Fibroblast of mammary gland (primary cell): ENCODE measurements at regions not wholly inside any gene's neighbourhood (a gene's known extent, or its start where the extent isn't known, plus 50 kb on each side); places are given as distances from the start of the nearest gene placed in this dataset.
"Not testable (repeated sequence)": the region's sequence is repeated elsewhere in the genome, so short reads cannot be mapped to it uniquely, and the experiment has no call there.

Experiments
- DNase-seq: peaks from one replicate; pipeline ENCODE4 v3.0.0-alpha.2; 2010; ENCODE audit warnings: low read depth
- H3K4me3 ChIP-seq: 2 replicates; pipeline ENCODE4 v1.5.1; 2011; ENCODE audit warnings: low read depth, mild to moderate bottlenecking, low read length, moderate library complexity; ENCODE audit not compliant: control insufficient read depth
- CTCF ChIP-seq: conservative IDR thresholded peaks from 2 replicates; pipeline ENCODE4 v1.5.1; 2011; ENCODE audit warnings: low read depth, low read length, inconsistent platforms; ENCODE audit not compliant: control insufficient read depth, insufficient read depth

DNA sequence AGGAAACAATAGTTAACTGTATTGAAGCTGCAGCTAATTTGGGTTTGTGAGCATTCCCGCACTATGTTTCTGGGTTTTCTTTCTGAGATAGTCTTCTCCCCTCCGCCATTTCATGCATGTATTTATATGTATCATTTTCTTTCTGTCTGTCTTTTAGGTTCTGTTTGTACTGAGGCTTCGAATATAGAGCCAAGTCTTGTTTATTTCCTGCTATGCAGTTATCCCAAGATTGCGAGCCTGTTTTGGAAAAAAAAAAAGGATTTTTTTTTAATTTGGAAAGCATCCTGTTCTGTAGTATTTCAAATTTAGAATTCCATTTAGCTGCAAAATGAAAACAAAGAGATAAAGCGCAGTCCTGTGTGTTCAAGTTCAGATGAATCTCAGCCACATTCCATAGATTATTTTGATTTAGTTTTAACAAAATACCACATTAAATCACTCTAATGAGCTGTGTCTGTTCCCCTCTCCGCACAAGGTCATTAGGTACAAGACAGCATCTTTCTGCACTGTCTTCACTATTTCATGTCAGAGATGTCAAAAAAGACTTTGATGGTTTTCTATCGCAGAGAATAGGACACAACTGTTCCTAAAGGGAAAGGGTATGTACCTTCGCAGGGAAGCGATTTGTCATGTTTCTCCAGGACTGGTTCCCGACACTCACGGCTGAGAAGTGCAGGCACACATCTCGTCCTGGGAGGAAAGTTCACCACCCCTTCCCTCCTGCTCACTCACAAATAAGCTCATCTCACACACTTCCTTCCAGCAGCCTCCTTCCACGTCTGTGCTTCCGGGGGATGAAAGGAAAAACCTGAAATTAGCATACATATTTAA lies 443.4 kb downstream of the ZNF516 start:
- no peak for TF ChIP-seq CTCF
- no peak overlapping the region for H3K4me3 ChIP-seq
- no peak for DNase-seq

DNA sequence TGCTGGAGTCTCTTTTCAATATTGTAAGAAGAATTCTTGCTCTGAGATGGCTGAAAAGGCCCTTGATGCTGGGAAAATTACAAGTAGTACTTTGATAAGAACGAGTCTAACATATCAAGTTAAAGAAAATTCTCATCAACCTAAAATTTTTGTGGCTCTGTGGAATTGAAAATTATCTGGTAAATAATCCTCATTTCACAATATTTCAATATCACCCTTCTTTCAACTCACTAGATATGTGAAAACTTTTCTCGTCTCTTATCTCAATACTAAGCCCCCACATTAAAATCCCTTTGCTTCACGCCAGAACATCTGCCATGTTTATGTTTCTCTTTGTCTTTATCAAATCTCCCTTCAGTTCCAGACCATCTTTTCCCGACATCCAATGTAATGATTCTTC lies 448.8 kb downstream of the ZNF516 start:
- DNase-seq = no peak

GRCh38 chr18:76042511-76042910 lies 452.5 kb downstream of the ZNF516 start:
- TF ChIP-seq CTCF = no peak
- H3K4me3 ChIP-seq = no peak overlapping the region
- DNase-seq = no peak

More for the DNA sequence above, 448.8 kb downstream of the ZNF516 start:
- TF ChIP-seq CTCF = no peak
- H3K4me3 ChIP-seq = no peak overlapping the region

GRCh38 chr18:76018210-76018609 lies 476.8 kb downstream of the ZNF516 start:
- H3K4me3 ChIP-seq = no peak overlapping the region
- DNase-seq = no peak
- TF ChIP-seq CTCF = no peak

GRCh38 chr18:76013057-76013456 lies 482.0 kb downstream of the ZNF516 start:
- TF ChIP-seq CTCF = no peak

DNA sequence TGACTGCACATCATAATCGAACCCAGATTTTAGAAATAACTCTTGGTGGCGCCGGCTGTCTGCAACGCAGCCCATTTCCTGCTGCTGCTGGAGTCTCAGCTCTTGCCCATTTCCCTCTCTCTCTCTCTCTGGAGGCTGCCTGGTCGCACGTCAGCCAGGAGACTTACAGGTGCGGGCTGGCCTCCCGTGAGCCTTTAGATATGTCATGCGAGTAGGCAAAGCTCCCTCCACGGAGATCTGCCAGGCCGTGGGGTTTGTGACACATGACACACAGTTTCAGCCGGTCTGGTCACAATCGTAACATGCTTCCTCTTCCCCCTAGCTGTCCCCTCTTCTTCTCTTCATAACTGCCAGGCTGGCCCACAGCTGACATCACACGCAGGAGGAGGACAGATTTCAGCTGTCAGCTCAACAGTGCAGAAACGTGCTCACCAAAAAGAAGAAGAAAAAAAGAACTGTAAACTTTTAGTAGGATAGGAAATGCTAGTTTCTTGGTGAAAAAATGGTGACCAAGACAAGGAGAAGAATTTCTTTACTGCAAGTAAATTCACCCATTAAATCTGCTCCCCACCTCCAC lies 489.3 kb downstream of the ZNF516 start:
- no peak for DNase-seq
- H3K4me3 ChIP-seq = no peak overlapping the region
- TF ChIP-seq CTCF = no peak

More at GRCh38 chr18:76013057-76013456, 482.0 kb downstream of the ZNF516 start:
- H3K4me3 ChIP-seq = no peak overlapping the region
- DNase-seq = no peak

DNA sequence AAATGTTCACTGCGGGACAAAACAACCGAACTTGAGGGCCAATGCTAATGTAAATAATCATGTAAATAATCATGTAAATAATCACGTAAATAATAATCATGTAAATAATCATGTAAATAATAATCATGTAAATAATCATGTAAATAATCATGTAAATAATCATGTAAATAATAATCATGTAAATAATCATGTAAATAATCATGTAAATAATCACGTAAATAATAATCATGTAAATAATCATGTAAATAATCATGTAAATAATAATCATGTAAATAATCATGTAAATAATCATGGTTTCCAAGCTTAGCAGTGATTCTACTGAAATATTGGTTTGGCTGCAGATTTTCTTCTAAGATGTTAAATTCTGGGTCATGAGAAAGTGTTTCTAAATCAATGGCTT lies 507.1 kb downstream of the ZNF516 start:
- not testable (repeated sequence) for DNase-seq, H3K4me3 ChIP-seq
